ENCODE measurements at regions not wholly inside any gene's neighbourhood (a gene's known extent, or its start where the extent isn't known, plus 50 kb on each side); places are given as distances from the start of the nearest gene placed in this dataset.

- TF ChIP-seq EP300 (IDR thresholded peaks at IDR 0.05; ENCODE audit: borderline replicate concordance in 1 of 2, low read depth in 1 of 2, low read length in 1 of 2) = no peak
- TF ChIP-seq CTCF (IDR thresholded peaks at IDR 0.05) = no peak
- no peak for TF ChIP-seq IRF3 (IDR thresholded peaks at IDR 0.05; ENCODE audit: low read depth, low read length)
- TF ChIP-seq GATA2 (CRISPR knock-in tag; IDR thresholded peaks at IDR 0.05) = no peak
- no peak for TF ChIP-seq PBX3 (IDR thresholded peaks at IDR 0.05)
- TF ChIP-seq RAD21 (IDR thresholded peaks at IDR 0.05; ENCODE audit: low read length) = no peak
- TF ChIP-seq USF2 (IDR thresholded peaks at IDR 0.05; ENCODE audit: borderline replicate concordance, low read depth, low read length) = no peak
- no peak for TF ChIP-seq FOXJ3 (CRISPR knock-in tag; IDR thresholded peaks at IDR 0.05)
- no peak for TF ChIP-seq FOXM1 (IDR thresholded peaks at IDR 0.05; ENCODE audit: low read depth)
- no peak for TF ChIP-seq USF1 (IDR thresholded peaks at IDR 0.05; ENCODE audit: borderline replicate concordance, low read depth)
- TF ChIP-seq TAF1 (IDR thresholded peaks at IDR 0.05; ENCODE audit: borderline replicate concordance, low read depth, low read length) = no peak
- 71% methylated on average over 5 of the region's 5 CpGs for WGBS (ENCODE audit: low lambda C conversion rate)
- CTCF ChIA-PET = interaction anchor here (1.0 kb wide), 1 partner anchor 305 kb away, joined by 3 read pairs; no protein-coding TSS in a partner anchor
- POLR2A ChIA-PET = no interaction called here
- Histone ChIP-seq H3K9me2 (no peaks in the 10 kb centered on the region), H3K27ac (ENCODE audit: low read depth in 2 of 2, low read length in 1 of 2) (no peak overlapping the region), H3F3A (replicated peaks; ENCODE audit: insufficient read depth) (no peaks in the 10 kb centered on the region), H3K4me3 (ENCODE audit: low read depth in 2 of 2, low read length in 1 of 2) (no peak overlapping the region), H3K36me3 (replicated peaks in 1 of 2; ENCODE audit: control insufficient read depth in 1 of 2, insufficient read depth in 2 of 2, low read length in 1 of 2) (no peaks in the 10 kb centered on the region), H3K27me3 (ENCODE audit: insufficient read depth) (no peaks in the 10 kb centered on the region), H2AFZ (ENCODE audit: low read depth) (no peak overlapping the region), H3K4me2 (no peak overlapping the region), H3K4me1 (ENCODE audit: control insufficient read depth in 1 of 2, insufficient read depth in 2 of 2, low read depth in 1 of 2, low read length in 1 of 2) (no peaks in the 10 kb centered on the region), H4K20me1 (ENCODE audit: insufficient read depth) (no peaks in the 10 kb centered on the region), H3K79me2 (ENCODE audit: insufficient read depth) (no peaks in the 10 kb centered on the region), H3K9ac (no peak overlapping the region), H3K9me3 (no peaks in the 10 kb centered on the region)
- no peak for DNase-seq
Observed at GRCh38 chr2:183678908-183679307, 554.7 kb downstream of the NUP35 start.

GRCh38 chr2:183680573-183680972 is 556.3 kb downstream of the NUP35 start:
- no peak for TF ChIP-seq USF2 (IDR thresholded peaks at IDR 0.05; ENCODE audit: borderline replicate concordance, low read depth, low read length)
- TF ChIP-seq MEF2A (IDR thresholded peaks at IDR 0.05; ENCODE audit: borderline replicate concordance, low read depth) = no peak
- H3K4me3 ChIP-seq (ENCODE audit: low read depth in 2 of 2, low read length in 1 of 2) = no peak overlapping the region
- no peak overlapping the region for H3K9ac ChIP-seq
- CTCF ChIA-PET = no interaction called here
- H3K27me3 ChIP-seq (ENCODE audit: insufficient read depth) = no peaks in the 10 kb centered on the region
- POLR2A ChIA-PET = no interaction called here
- no peak for DNase-seq
- H3K4me2 ChIP-seq = no peak overlapping the region
- no peak overlapping the region for H3K27ac ChIP-seq (ENCODE audit: low read depth in 2 of 2, low read length in 1 of 2)
- WGBS (ENCODE audit: low lambda C conversion rate) = 51% methylated on average over 2 of the region's 2 CpGs
- no peaks in the 10 kb centered on the region for H3K4me1 ChIP-seq (ENCODE audit: control insufficient read depth in 1 of 2, insufficient read depth in 2 of 2, low read depth in 1 of 2, low read length in 1 of 2)
- no peaks in the 10 kb centered on the region for H3K79me2 ChIP-seq (ENCODE audit: insufficient read depth)
- H3F3A ChIP-seq (replicated peaks; ENCODE audit: insufficient read depth) = no peaks in the 10 kb centered on the region
- 0 out of 2 replicates have a peak overlapping the region, but pooled peaks have one; percentile 35 for H2AFZ ChIP-seq (ENCODE audit: low read depth)
- H3K9me2 ChIP-seq = no peaks in the 10 kb centered on the region
- H4K20me1 ChIP-seq (ENCODE audit: insufficient read depth) = no peaks in the 10 kb centered on the region
- H3K36me3 ChIP-seq (replicated peaks in 1 of 2; ENCODE audit: control insufficient read depth in 1 of 2, insufficient read depth in 2 of 2, low read length in 1 of 2) = no peaks in the 10 kb centered on the region
- no peaks in the 10 kb centered on the region for H3K9me3 ChIP-seq

All from SK-N-SH (cell line).